GM23338 (cell line): ENCODE measurements at regions not wholly inside any gene's neighbourhood (a gene's known extent, or its start where the extent isn't known, plus 50 kb on each side); places are given as distances from the start of the nearest gene placed in this dataset.

ENCODE experiments used
- ATAC-seq: fragments of 200-7000 bp; cut with Tn5 transposase; 3 replicates; pipeline ENCODE4 v1.9.1; 2020
- DNase-seq: peaks from one replicate; pipeline ENCODE4 v3.0.0-alpha.2; 2015; ENCODE audit warnings: low spot score
- H2AFZ ChIP-seq: fragments of 200-600 bp; sonication (generic); 2 replicates; pipeline ENCODE4 v1.8.0; 2016; ENCODE audit warnings: antibody characterized with exemption, mild to moderate bottlenecking, moderate library complexity
- H3F3A ChIP-seq: fragments of 200-600 bp; sonication (generic); replicated peaks from 2 replicates; pipeline ENCODE4 v1.8.0; 2017; ENCODE audit warnings: antibody characterized with exemption, mixed run types, low read depth
- H3K27ac ChIP-seq: fragments of 200-600 bp; sonication (generic); 2 replicates; pipeline ENCODE4 v1.6.1; 2016; ENCODE audit warnings: low read depth
- H3K27me3 ChIP-seq: fragments of 200-600 bp; sonication (generic); 2 replicates; pipeline ENCODE4 v1.8.0; 2016; ENCODE audit warnings: mild to moderate bottlenecking, mixed run types, moderate library complexity; ENCODE audit not compliant: insufficient read depth
- H3K36me3 ChIP-seq: fragments of 200-600 bp; sonication (generic); 2 replicates; pipeline ENCODE4 v1.8.0; 2016; ENCODE audit warnings: mild to moderate bottlenecking; ENCODE audit not compliant: insufficient read depth
- H3K4me1 ChIP-seq: fragments of 200-600 bp; sonication (generic); 2 replicates; pipeline ENCODE4 v1.8.0; 2016; ENCODE audit warnings: mild to moderate bottlenecking, moderate library complexity; ENCODE audit not compliant: insufficient read depth
- H3K4me2 ChIP-seq: fragments of 200-600 bp; sonication (generic); 2 replicates; pipeline ENCODE4 v1.7.1; 2017; ENCODE audit warnings: mixed run types
- H3K4me3 ChIP-seq: fragments of 200-600 bp; sonication (generic); 2 replicates; pipeline ENCODE4 v1.6.1; 2016; ENCODE audit warnings: mixed run types
- H3K79me2 ChIP-seq: fragments of 200-600 bp; sonication (generic); replicated peaks from 2 replicates; pipeline ENCODE4 v1.8.0; 2017; ENCODE audit warnings: mild to moderate bottlenecking; ENCODE audit not compliant: insufficient read depth
- H3K9me2 ChIP-seq: fragments of 200-600 bp; sonication (generic); 2 replicates; pipeline ENCODE4 v1.8.0; 2017; ENCODE audit not compliant: insufficient read depth
- H4K20me1 ChIP-seq: fragments of 200-600 bp; sonication (generic); replicated peaks from 2 replicates; pipeline ENCODE4 v1.8.0; 2017; ENCODE audit warnings: mild to moderate bottlenecking; ENCODE audit not compliant: insufficient read depth
- H3K27ac Mint-ChIP-seq: 2 replicates; pipeline ENCODE4 v1.8.0; 2020; ENCODE audit warnings: inconsistent platforms, mild to moderate bottlenecking, moderate library complexity, mixed read lengths
- H3K27me3 Mint-ChIP-seq: 3 replicates; pipeline ENCODE4 v1.8.0; 2022; ENCODE audit warnings: low read depth, mild to moderate bottlenecking, moderate library complexity, mixed read lengths, inconsistent platforms; ENCODE audit not compliant: insufficient read depth, poor library complexity
- H3K36me3 Mint-ChIP-seq: 3 replicates; pipeline ENCODE4 v1.8.0; 2021; ENCODE audit warnings: low read depth, mild to moderate bottlenecking, inconsistent platforms, moderate library complexity, mixed read lengths
- H3K4me1 Mint-ChIP-seq: 3 replicates; pipeline ENCODE4 v1.8.0; 2020; ENCODE audit warnings: mild to moderate bottlenecking, inconsistent platforms, mixed read lengths
- H3K4me3 Mint-ChIP-seq: 3 replicates; pipeline ENCODE4 v1.8.0; 2021; ENCODE audit warnings: moderate library complexity, mild to moderate bottlenecking, inconsistent platforms, mixed read lengths
- H3K9me3 Mint-ChIP-seq: 3 replicates; pipeline ENCODE4 v1.8.0; 2020; ENCODE audit warnings: moderate library complexity, mild to moderate bottlenecking, inconsistent platforms, mixed read lengths
- CTCF ChIP-seq, 2 experiments: fragments of 200-600 bp in 1 of 2; sonication (generic) in 1 of 2; conservative IDR thresholded peaks; 2 replicates each; pipeline versions ENCODE4 v1.5.1 to v1.6.1; 2016 to 2017; ENCODE audit warnings: antibody characterized with exemption in 2 of 2, low read depth in 2 of 2, mild to moderate bottlenecking in 2 of 2, moderate library complexity in 1 of 2
- ZNF331 ChIP-seq: fragments of 250-450 bp; sonication (Bioruptor Pico); IDR thresholded peaks from 2 replicates; pipeline ENCODE4 v1.5.0; 2020; ENCODE audit warnings: low read depth, mild to moderate bottlenecking, moderate library complexity
- ZNF462 ChIP-seq: fragments of 250-450 bp; sonication (Bioruptor Pico); IDR thresholded peaks from 2 replicates; pipeline ENCODE4 v1.5.0; 2020; ENCODE audit warnings: mild to moderate bottlenecking, moderate library complexity

GRCh38 chr4:182126096-182126495, 117.1 kb upstream of the TENM3 start (continued):
- TF ChIP-seq ZNF462, result no peak

GRCh38 chr4:182126603-182127002, 116.6 kb upstream of the TENM3 start:
- H3K4me2 ChIP-seq, result no peak overlapping the region
- no peak overlapping the region for H3K27ac Mint-ChIP-seq
- no peak for TF ChIP-seq ZNF331 (CRISPR knock-in tag)
- TF ChIP-seq CTCF (conservative IDR thresholded peaks at IDR 0.05; ENCODE audit: low read depth in 2 of 2), result no peak
- peaks cover 18% of the 10 kb centered on the region for H3K9me3 Mint-ChIP-seq
- no peaks in the 10 kb centered on the region for H3K79me2 ChIP-seq
- no peak overlapping the region for H3K4me3 ChIP-seq
- no peaks in the 10 kb centered on the region for H4K20me1 ChIP-seq
- peaks cover 21% of the 10 kb centered on the region for H3K36me3 Mint-ChIP-seq
- H3K27me3 ChIP-seq, result no peaks in the 10 kb centered on the region
- ATAC-seq, result no peak
- H3K4me1 Mint-ChIP-seq, result no peaks in the 10 kb centered on the region; the same call in 2 of the 3 replicates
- no peaks in the 10 kb centered on the region for H3K27me3 Mint-ChIP-seq
- DNase-seq, result no peak
- H3K36me3 ChIP-seq, result no peaks in the 10 kb centered on the region; the same call in 1 of the 2 replicates
- no peak overlapping the region for H3K4me3 Mint-ChIP-seq
- peak overlapping the region; percentile 49; the same call in 1 of the 2 replicates for H2AFZ ChIP-seq
- H3K27ac ChIP-seq, result no peak overlapping the region
- H3K9me2 ChIP-seq, result no peaks in the 10 kb centered on the region
- H3K4me1 ChIP-seq, result no peaks in the 10 kb centered on the region
- no peaks in the 10 kb centered on the region for H3F3A ChIP-seq
